ENCODE measurements at regions not wholly inside any gene's neighbourhood (a gene's known extent, or its start where the extent isn't known, plus 50 kb on each side); places are given as distances from the start of the nearest gene placed in this dataset.
"Not testable (repeated sequence)": the region's sequence is repeated elsewhere in the genome, so short reads cannot be mapped to it uniquely, and the experiment has no call there.

DNA sequence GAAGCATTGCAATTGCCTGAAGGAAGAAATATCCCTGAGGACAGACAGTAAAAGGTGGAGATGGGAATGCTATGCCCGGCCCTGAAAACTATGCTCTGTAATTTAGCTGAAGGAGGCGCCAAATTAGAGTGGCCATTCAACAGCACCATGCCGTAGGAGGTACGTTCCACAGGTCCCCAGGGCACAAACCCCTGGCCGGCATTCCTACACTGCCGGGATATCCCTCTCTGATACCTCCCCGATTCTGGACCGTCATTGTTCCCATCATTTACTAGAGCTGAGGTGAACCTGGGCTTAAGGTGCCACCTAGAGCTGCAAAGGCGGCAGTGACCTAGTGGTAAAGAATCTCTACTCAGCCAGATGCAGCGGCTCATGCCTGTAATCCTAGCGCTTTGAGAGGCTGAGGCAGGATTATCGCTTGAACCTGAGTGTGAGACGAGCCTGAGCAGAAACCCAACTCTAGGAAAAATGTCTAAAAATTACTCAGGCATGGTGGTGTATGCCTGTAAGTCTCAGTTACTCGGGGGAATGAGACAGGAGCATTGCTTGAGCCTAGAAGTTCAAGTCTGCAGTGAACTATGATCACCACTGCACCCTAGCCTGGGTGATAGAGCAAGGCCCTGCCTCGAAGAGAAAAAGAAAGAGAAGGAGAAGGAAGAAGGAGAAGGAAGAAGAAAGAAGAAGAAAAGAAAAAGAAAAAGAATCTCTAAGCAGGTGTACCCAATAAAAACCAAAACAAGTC lies 53.0 kb upstream of the TNKS2 start:
- Histone ChIP-seq H3K9me3 (ENCODE audit: control insufficient read depth in 1 of 2, low read length in 2 of 2) (no peaks in the 10 kb centered on the region), H3K27ac (ENCODE audit: low read length) (no peak overlapping the region), H3K27me3 (ENCODE audit: low read depth, low read length) (no peaks in the 10 kb centered on the region), H3K4me3 (ENCODE audit: low read depth in 1 of 2, low read length in 2 of 2) (no peak overlapping the region), H3K36me3 (ENCODE audit: control insufficient read depth in 1 of 2, insufficient read depth in 2 of 2, low read length in 2 of 2) (no peaks in the 10 kb centered on the region), H3K4me1 (ENCODE audit: control insufficient read depth in 1 of 2, insufficient read depth in 2 of 2, low read length in 2 of 2) (no peaks in the 10 kb centered on the region)

DNA sequence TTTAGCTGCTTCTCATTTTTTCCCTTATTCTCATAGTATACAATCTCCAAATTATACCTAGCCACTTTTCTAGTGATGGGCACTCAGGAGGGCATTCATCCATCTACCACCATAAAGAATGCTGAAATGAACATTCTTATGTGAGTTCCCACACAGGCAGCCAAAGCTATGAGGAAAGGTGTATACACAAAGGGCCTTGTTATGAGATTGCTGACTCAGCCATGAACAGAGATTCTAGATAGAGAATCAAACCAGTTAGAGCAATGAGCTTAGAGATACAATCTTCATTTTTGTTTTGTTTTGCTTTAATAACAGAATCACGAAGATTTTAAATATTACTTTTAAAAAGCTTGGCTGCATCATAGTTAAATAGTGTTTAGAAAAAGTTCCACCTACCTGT lies 54.8 kb upstream of the TNKS2 start:
- Histone ChIP-seq H3K4me1 (ENCODE audit: control insufficient read depth in 1 of 2, insufficient read depth in 2 of 2, low read length in 2 of 2) (no peaks in the 10 kb centered on the region), H3K27ac (ENCODE audit: low read length) (no peak overlapping the region), H3K36me3 (ENCODE audit: control insufficient read depth in 1 of 2, insufficient read depth in 2 of 2, low read length in 2 of 2) (no peaks in the 10 kb centered on the region), H3K9me3 (ENCODE audit: control insufficient read depth in 1 of 2, low read length in 2 of 2) (peaks cover 0 to 4% of the 10 kb centered on the region in 2 donors), H3K4me3 (ENCODE audit: low read depth in 1 of 2, low read length in 2 of 2) (no peak overlapping the region), H3K27me3 (ENCODE audit: low read depth, low read length) (peaks cover 2% of the 10 kb centered on the region)

DNA sequence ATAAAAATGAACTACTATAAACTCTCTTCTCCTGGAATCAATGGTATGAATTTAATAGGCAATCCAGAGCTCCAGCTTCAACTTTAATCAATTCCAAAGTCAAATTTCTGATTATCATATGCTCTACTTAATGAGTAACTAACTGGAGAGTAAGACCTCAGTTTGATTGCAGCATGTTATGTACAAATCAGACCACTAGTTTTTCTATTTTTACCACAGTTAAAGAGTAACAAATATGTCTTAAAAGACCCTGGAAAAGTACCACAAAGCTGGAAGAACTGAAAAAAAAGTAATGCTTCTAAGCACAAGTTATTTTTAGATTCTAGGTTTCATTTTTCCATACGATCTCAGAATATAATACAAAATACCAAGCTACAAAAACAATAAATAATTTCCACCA lies 56.0 kb upstream of the TNKS2 start:
- peaks cover 7% of the 10 kb centered on the region for H3K27me3 ChIP-seq (ENCODE audit: low read depth, low read length)

DNA sequence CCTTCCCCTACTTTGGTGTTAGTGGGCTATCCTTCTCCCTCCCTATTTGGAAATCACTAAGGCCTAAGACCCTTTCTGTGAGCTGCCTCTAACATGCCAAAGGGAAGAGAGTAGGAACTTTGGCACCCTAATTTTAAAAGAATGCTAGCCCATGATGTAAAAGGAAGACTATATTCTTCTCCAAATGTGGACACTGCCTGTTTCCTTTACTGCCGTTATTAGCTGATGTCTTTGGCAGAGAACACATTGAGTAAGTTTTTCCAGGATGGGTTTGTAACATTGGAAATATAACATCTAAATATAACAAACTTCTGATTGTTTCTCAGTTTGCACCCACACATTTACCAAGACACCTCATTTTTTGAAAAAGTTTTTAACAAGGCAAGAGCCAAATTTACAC lies 56.9 kb upstream of the TNKS2 start:
- Histone ChIP-seq H3K27me3 (ENCODE audit: low read depth, low read length) (peaks cover 7% of the 10 kb centered on the region), H3K4me1 (ENCODE audit: control insufficient read depth in 1 of 2, insufficient read depth in 2 of 2, low read length in 2 of 2) (no peaks in the 10 kb centered on the region), H3K27ac (ENCODE audit: low read length) (no peak overlapping the region), H3K9me3 (ENCODE audit: control insufficient read depth in 1 of 2, low read length in 2 of 2) (peaks cover 0 to 4% of the 10 kb centered on the region in 2 donors), H3K4me3 (ENCODE audit: low read depth in 1 of 2, low read length in 2 of 2) (no peak overlapping the region), H3K36me3 (ENCODE audit: control insufficient read depth in 1 of 2, insufficient read depth in 2 of 2, low read length in 2 of 2) (no peaks in the 10 kb centered on the region)

More for the DNA sequence above, 56.0 kb upstream of the TNKS2 start:
- H3K4me3 ChIP-seq (ENCODE audit: low read depth in 1 of 2, low read length in 2 of 2) = no peak overlapping the region
- no peaks in the 10 kb centered on the region for H3K36me3 ChIP-seq (ENCODE audit: control insufficient read depth in 1 of 2, insufficient read depth in 2 of 2, low read length in 2 of 2)
- peaks cover 0 to 4% of the 10 kb centered on the region in 2 donors for H3K9me3 ChIP-seq (ENCODE audit: control insufficient read depth in 1 of 2, low read length in 2 of 2)
- H3K27ac ChIP-seq (ENCODE audit: low read length) = no peak overlapping the region
- no peaks in the 10 kb centered on the region for H3K4me1 ChIP-seq (ENCODE audit: control insufficient read depth in 1 of 2, insufficient read depth in 2 of 2, low read length in 2 of 2)

DNA sequence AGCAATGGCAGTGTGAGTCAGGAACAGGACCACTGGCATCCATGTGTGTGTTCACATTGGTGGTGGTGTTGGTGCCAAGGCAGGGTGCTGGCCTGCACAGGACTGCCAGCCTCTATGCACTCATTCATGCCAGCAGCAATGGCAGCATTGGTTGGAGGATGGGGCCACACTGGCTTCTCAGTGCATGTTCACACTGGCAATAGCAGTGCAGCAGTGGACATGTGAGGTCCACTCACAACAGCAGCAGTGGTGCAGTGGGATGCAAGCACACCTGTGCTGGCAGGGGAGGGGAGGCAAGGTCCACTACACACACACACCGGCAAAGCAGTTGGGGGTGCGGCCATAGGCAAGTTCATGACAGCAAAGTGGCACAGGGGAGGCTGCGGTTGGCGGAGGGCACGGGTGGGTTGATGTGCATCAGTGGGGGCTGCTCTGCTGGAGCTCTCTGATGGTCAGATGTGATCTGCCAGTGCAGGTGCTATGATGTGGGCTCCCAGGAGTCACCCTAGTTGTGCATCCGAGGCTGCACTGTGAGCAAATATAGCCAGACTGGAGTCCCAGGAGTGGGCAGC lies 57.8 kb upstream of the TNKS2 start:
- Histone ChIP-seq H3K4me1 (ENCODE audit: control insufficient read depth in 1 of 2, insufficient read depth in 2 of 2, low read length in 2 of 2) (no peaks in the 10 kb centered on the region), H3K36me3 (ENCODE audit: control insufficient read depth in 1 of 2, insufficient read depth in 2 of 2, low read length in 2 of 2) (no peaks in the 10 kb centered on the region), H3K27me3 (ENCODE audit: low read depth, low read length) (peaks cover 7% of the 10 kb centered on the region), H3K27ac (ENCODE audit: low read length) (no peak overlapping the region), H3K4me3 (ENCODE audit: low read depth in 1 of 2, low read length in 2 of 2) (no peak overlapping the region), H3K9me3 (ENCODE audit: control insufficient read depth in 1 of 2, low read length in 2 of 2) (peaks cover 0 to 4% of the 10 kb centered on the region in 2 donors)

DNA sequence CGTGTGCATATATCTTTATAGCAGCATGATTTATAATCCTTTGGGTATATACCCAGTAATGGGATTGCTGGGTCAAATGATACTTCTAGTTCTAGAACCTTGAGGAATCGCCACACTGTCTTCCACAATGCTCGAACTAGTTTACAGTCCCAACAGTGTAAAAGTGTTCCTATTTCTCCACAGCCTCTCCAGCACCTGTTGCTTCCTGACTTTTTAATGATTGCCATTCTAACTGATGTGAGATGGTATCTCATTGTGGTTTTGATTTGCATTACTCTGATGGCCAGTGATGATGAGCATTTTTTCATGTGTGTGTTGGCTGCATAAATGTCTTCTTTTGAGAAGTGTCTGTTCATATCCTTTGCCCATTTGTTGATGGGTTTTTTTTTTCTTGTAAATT lies 66.0 kb upstream of the TNKS2 start:
- not testable (repeated sequence) for H3K27me3 ChIP-seq (ENCODE audit: low read depth, low read length); H3K27ac ChIP-seq (ENCODE audit: low read length); H3K36me3 ChIP-seq (ENCODE audit: control insufficient read depth in 1 of 2, insufficient read depth in 2 of 2, low read length in 2 of 2); H3K9me3 ChIP-seq (ENCODE audit: control insufficient read depth in 1 of 2, low read length in 2 of 2); H3K4me3 ChIP-seq (ENCODE audit: low read depth in 1 of 2, low read length in 2 of 2); H3K4me1 ChIP-seq (ENCODE audit: control insufficient read depth in 1 of 2, insufficient read depth in 2 of 2, low read length in 2 of 2)

DNA sequence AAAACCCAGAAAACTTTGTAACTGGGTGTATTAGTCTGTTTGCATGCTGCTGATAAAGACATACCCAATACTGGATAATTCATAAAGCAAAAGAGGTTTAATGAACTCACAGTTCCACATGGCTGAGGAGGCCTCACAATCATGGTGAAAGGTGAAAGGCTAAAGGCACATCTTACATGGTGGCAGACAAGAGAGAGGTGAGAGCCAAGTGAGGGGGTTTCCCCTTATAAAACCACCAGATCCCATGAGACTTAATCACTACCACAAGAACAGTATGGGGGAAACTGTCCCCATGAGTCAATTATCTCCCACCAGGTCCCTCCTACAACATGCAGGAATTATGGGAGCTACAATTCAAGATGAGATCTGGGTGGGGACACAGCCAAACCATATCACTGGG lies 68.9 kb upstream of the TNKS2 start:
- not testable (repeated sequence) for H3K27ac ChIP-seq (ENCODE audit: low read length); H3K4me3 ChIP-seq (ENCODE audit: low read depth in 1 of 2, low read length in 2 of 2); H3K36me3 ChIP-seq (ENCODE audit: control insufficient read depth in 1 of 2, insufficient read depth in 2 of 2, low read length in 2 of 2); H3K4me1 ChIP-seq (ENCODE audit: control insufficient read depth in 1 of 2, insufficient read depth in 2 of 2, low read length in 2 of 2); H3K27me3 ChIP-seq (ENCODE audit: low read depth, low read length); H3K9me3 ChIP-seq (ENCODE audit: control insufficient read depth in 1 of 2, low read length in 2 of 2)

DNA sequence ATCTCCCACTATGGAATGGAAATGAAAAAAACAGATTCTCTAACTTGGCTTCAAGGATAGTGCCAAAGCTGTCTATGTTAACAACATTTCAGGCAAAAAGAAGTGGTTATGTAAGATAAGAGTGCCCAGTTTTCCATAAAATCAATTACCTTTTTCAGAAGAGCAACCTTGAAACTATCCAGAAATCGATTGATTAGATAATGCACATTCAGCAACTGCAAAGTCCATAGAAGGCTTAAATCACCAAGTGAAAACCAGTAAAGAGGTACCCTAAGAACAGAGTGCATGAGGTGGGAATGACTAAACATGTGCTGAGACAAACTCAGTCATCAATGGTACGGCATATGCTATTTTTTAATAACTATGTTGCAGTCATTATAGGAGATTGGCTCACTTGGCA lies 71.9 kb upstream of the TNKS2 start:
- Histone ChIP-seq H3K9me3 (ENCODE audit: control insufficient read depth in 1 of 2, low read length in 2 of 2) (no peaks in the 10 kb centered on the region), H3K36me3 (ENCODE audit: control insufficient read depth in 1 of 2, insufficient read depth in 2 of 2, low read length in 2 of 2) (no peaks in the 10 kb centered on the region), H3K27ac (ENCODE audit: low read length) (no peak overlapping the region), H3K4me3 (ENCODE audit: low read depth in 1 of 2, low read length in 2 of 2) (no peak overlapping the region), H3K27me3 (ENCODE audit: low read depth, low read length) (no peaks in the 10 kb centered on the region), H3K4me1 (ENCODE audit: control insufficient read depth in 1 of 2, insufficient read depth in 2 of 2, low read length in 2 of 2) (no peaks in the 10 kb centered on the region)

DNA sequence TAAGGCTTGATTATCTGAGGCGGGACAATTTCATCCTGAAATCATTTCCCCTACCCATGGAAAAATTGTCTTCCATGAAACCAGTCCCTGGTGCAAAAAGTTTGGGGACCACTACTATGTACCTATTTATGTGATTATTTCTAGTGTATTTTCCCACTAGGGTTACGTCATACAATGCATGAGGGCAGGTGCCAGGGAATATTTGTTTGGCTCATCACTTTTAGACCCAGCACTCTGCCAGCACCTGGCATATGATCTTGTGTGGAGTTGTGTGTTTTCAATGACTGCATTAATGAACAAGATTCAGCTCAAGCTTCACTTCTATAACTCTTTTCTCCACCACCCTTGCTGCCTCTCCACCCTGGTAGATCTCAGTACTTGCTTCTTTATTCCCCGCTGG lies 73.3 kb upstream of the TNKS2 start:
- Histone ChIP-seq H3K4me3 (ENCODE audit: low read depth in 1 of 2, low read length in 2 of 2) (no peak overlapping the region), H3K4me1 (ENCODE audit: control insufficient read depth in 1 of 2, insufficient read depth in 2 of 2, low read length in 2 of 2) (no peaks in the 10 kb centered on the region), H3K27me3 (ENCODE audit: low read depth, low read length) (no peaks in the 10 kb centered on the region), H3K36me3 (ENCODE audit: control insufficient read depth in 1 of 2, insufficient read depth in 2 of 2, low read length in 2 of 2) (no peaks in the 10 kb centered on the region), H3K27ac (ENCODE audit: low read length) (no peak overlapping the region), H3K9me3 (ENCODE audit: control insufficient read depth in 1 of 2, low read length in 2 of 2) (no peaks in the 10 kb centered on the region)

DNA sequence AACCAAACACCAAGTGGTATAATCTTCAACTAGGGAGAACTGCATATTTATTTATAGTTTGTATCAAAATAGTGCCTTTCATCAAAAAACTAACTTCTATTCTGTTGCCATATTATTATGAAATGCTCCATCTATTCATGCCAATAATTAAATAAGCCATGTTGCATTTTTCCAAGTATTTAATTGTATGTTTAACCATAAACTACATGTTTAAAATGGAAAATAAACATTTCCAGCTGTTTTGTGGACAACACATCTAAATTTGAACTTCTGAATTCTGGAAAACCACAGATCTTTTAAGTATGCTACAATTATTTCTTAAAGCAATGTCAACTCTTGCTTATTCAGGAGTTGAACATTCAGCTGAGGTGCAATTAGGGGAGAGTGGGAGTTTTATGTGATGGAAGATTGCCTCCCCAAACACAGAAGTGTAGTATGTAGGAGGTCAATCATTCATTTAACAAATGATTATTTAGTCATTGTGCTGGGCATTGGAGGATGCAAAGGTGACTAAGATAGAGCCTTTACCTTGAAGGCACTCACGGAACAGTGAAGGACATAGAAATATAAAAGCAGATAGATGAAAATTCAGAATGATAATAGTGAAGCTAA lies 80.7 kb upstream of the PPP1R3C start:
- no peaks in the 10 kb centered on the region for H3K9me3 ChIP-seq (ENCODE audit: control insufficient read depth in 1 of 2, low read length in 2 of 2)
- no peaks in the 10 kb centered on the region for H3K4me1 ChIP-seq (ENCODE audit: control insufficient read depth in 1 of 2, insufficient read depth in 2 of 2, low read length in 2 of 2)
- H3K4me3 ChIP-seq (ENCODE audit: low read depth in 1 of 2, low read length in 2 of 2) = no peak overlapping the region
- H3K27me3 ChIP-seq (ENCODE audit: low read depth, low read length) = no peaks in the 10 kb centered on the region
- H3K27ac ChIP-seq (ENCODE audit: low read length) = no peak overlapping the region
- no peaks in the 10 kb centered on the region for H3K36me3 ChIP-seq (ENCODE audit: control insufficient read depth in 1 of 2, insufficient read depth in 2 of 2, low read length in 2 of 2)

DNA sequence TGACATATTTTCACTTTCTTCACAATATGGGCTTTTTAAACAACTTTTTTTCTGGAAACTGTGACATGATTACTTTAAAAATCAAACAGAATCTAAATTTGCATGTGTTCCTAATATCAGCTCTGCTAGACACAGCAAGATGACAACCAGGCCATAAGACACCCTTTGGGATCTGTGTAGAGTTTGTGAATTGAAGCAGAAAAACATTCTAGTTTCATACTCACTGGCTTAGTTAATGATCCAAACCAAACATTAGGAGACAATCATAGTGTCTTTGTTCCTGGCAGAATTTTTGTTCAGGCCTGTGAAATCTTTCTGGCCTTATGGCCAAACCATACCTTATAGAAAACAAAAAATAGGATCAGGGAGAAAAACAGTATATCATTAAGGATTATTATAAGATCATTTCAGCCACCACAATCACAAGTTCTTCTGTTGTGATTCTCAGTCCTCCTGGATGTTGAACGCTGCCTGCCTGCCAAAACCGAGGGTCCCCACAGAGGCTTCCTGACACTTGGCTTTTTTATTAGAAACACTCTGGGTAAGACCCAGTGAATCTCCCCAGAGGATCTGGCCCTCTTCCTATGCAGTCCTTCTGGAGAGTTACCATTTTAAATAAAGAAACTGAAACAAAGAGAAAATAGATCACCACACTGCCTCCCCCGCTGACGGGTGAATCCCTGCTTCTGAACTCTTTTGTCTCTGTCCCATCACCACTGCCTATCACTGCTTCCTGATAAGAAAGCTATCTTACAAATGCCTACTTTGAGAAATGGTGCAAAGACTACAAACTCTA lies 79.2 kb upstream of the PPP1R3C start:
- H3K4me1 ChIP-seq (ENCODE audit: control insufficient read depth in 1 of 2, insufficient read depth in 2 of 2, low read length in 2 of 2) = no peaks in the 10 kb centered on the region
- peak overlapping the region; percentile 12 to 14 for H3K4me3 ChIP-seq (ENCODE audit: low read depth in 1 of 2, low read length in 2 of 2)
- H3K36me3 ChIP-seq (ENCODE audit: control insufficient read depth in 1 of 2, insufficient read depth in 2 of 2, low read length in 2 of 2) = no peaks in the 10 kb centered on the region
- no peak overlapping the region for H3K27ac ChIP-seq (ENCODE audit: low read length)
- no peaks in the 10 kb centered on the region for H3K9me3 ChIP-seq (ENCODE audit: control insufficient read depth in 1 of 2, low read length in 2 of 2)
- no peaks in the 10 kb centered on the region for H3K27me3 ChIP-seq (ENCODE audit: low read depth, low read length)

Data from muscle layer of duodenum (tissue), 2 donors.